PFSK-1 (cell line): ENCODE measurements at regions not wholly inside any gene's neighbourhood (a gene's known extent, or its start where the extent isn't known, plus 50 kb on each side); places are given as distances from the start of the nearest gene placed in this dataset.

Source experiments
- POLR2AphosphoS5 ChIP-seq: IDR thresholded peaks from 2 replicates; pipeline ENCODE4 v1.6.1; 2012; ENCODE audit warnings: low read depth, mild to moderate bottlenecking, control low read depth, low read length, moderate library complexity
- SIN3A ChIP-seq: IDR thresholded peaks from 2 replicates; pipeline ENCODE4 v1.6.1; 2012; ENCODE audit warnings: mild to moderate bottlenecking, low read length, moderate library complexity, borderline replicate concordance; ENCODE audit not compliant: insufficient read depth
- TAF1 ChIP-seq: IDR thresholded peaks from 2 replicates; pipeline ENCODE4 v1.6.1; 2012; ENCODE audit warnings: low read length, control low read depth, borderline replicate concordance; ENCODE audit not compliant: insufficient read depth
- TF ChIP-seq, protein P1 (sequence below), 2 experiments: IDR thresholded peaks; 2 replicates each; pipeline versions ENCODE4 v1.6.1 to v1.8.0; 2011 to 2012; ENCODE audit warnings: low read depth in 2 of 2, low read length in 2 of 2, control low read depth in 1 of 2, inconsistent platforms in 1 of 2, mild to moderate bottlenecking in 1 of 2, moderate library complexity in 1 of 2; ENCODE audit not compliant: insufficient read depth in 1 of 2

DNA sequence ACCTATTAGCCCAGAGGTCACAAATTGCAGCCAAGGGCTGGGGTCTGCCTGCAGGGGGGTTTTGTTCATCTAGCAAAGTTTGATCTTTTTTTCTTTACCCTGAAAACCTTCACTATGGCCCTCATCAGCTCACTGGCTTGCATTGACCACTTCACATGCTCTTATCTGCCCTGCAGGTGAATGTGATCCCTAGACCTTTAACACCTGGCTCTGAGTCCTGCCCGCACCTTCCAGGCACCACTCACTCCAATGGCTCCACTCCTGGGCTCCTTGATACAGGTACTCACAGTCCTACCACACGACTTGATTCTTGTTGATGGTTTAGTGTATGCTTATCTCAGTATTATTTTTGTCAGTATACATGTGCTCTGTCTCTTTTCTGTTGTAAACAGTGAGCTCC lies 92.5 kb downstream of the FEM1C start:
- TF ChIP-seq SIN3A (no peak), POLR2AphosphoS5 (no peak), TAF1 (no peak)
- TF ChIP-seq, protein P1, sequence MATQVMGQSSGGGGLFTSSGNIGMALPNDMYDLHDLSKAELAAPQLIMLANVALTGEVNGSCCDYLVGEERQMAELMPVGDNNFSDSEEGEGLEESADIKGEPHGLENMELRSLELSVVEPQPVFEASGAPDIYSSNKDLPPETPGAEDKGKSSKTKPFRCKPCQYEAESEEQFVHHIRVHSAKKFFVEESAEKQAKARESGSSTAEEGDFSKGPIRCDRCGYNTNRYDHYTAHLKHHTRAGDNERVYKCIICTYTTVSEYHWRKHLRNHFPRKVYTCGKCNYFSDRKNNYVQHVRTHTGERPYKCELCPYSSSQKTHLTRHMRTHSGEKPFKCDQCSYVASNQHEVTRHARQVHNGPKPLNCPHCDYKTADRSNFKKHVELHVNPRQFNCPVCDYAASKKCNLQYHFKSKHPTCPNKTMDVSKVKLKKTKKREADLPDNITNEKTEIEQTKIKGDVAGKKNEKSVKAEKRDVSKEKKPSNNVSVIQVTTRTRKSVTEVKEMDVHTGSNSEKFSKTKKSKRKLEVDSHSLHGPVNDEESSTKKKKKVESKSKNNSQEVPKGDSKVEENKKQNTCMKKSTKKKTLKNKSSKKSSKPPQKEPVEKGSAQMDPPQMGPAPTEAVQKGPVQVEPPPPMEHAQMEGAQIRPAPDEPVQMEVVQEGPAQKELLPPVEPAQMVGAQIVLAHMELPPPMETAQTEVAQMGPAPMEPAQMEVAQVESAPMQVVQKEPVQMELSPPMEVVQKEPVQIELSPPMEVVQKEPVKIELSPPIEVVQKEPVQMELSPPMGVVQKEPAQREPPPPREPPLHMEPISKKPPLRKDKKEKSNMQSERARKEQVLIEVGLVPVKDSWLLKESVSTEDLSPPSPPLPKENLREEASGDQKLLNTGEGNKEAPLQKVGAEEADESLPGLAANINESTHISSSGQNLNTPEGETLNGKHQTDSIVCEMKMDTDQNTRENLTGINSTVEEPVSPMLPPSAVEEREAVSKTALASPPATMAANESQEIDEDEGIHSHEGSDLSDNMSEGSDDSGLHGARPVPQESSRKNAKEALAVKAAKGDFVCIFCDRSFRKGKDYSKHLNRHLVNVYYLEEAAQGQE (IDR thresholded peaks at IDR 0.05; ENCODE audit: insufficient read depth in 1 of 2, low read depth in 2 of 2, low read length in 2 of 2) = no peak
